Right lobe of liver (tissue), 4 donors: ENCODE measurements at regions not wholly inside any gene's neighbourhood (a gene's known extent, or its start where the extent isn't known, plus 50 kb on each side); places are given as distances from the start of the nearest gene placed in this dataset.

ENCODE experiments used
- CTCF ChIP-seq, 4 donors: fragments of 200-600 bp in 3 of 4; fragments of 450-650 bp in 1 of 4; IDR thresholded peaks; one replicate each; pipeline versions ENCODE4 v1.5.1 to v1.8.0; 2016 to 2022; ENCODE audit warnings: antibody characterized with exemption in 4 of 4, mild to moderate bottlenecking in 2 of 4
- POLR2A ChIP-seq: fragments of 450-650 bp; IDR thresholded peaks from one replicate; pipeline ENCODE4 v1.6.1; 2017; ENCODE audit warnings: antibody characterized with exemption, mild to moderate bottlenecking
- donor health status: DM: no; HTN: no; CAD: no.
- donor health status: DM: no; HTN: no; CAD: no.
- donor health status: DM: no; HTN: yes; CAD: no.

GRCh38 chr3:43856761-43857160 lies 166.0 kb downstream of the ABHD5 start:
- TF ChIP-seq CTCF (IDR thresholded peaks at IDR 0.05) = no peak
- TF ChIP-seq POLR2A = no peak
